ENCODE measurements at regions not wholly inside any gene's neighbourhood (a gene's known extent, or its start where the extent isn't known, plus 50 kb on each side); places are given as distances from the start of the nearest gene placed in this dataset.

GRCh38 chr4:17138847-17139246 lies 240.4 kb upstream of the LDB2 start:
- TF ChIP-seq EZH2 (IDR thresholded peaks at IDR 0.05; ENCODE audit: insufficient read depth, poor library complexity, severe bottlenecking) (no peak), EZH2phosphoT487 (IDR thresholded peaks at IDR 0.05; ENCODE audit: insufficient read depth, low read depth) (no peak)
